ENCODE measurements at regions not wholly inside any gene's neighbourhood (a gene's known extent, or its start where the extent isn't known, plus 50 kb on each side); places are given as distances from the start of the nearest gene placed in this dataset.
"Not testable (repeated sequence)": the region's sequence is repeated elsewhere in the genome, so short reads cannot be mapped to it uniquely, and the experiment has no call there.

- DNase-seq (ENCODE audit: low read depth), result no peak
These were observed 214.8 kb downstream of the TBC1D2B start for GRCh38 chr15:77862651-77863104.

DNA sequence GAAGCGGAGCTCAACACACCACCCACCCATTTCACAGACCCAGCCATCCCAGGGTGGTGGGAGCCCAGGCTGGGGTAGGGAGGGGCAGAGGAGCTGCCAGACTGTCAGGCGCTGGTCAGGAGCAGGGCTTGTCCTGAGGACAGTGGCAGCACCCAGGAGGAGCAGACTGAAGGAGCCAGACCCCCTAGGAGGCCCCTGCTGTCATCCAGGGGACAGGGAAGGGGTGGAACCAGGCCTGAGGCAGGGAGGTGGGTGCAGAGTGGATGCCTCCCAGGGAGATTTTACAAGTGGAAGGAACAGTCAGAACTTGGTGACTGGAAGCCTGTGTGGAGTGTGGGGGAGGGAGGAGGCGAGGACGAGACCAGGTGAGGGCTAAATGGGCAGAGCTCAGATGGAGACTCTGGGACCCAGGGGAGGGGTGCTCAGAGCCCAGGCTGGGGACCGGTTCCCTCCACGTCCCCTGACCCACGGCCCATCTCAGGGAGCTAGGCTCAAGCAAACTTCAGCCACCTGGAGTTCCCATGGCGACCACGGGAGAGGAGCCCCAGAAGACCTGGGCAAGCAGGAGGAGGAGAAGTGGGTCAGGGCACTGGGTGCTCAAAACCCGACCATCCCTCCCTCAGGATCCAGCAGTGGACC lies 215.4 kb downstream of the TBC1D2B start:
- DNase-seq (ENCODE audit: low read depth), result not testable (repeated sequence)

GRCh38 chr15:77860071-77860691 lies 217.3 kb downstream of the TBC1D2B start:
- DNase-seq (ENCODE audit: low read depth), result no peak

DNA sequence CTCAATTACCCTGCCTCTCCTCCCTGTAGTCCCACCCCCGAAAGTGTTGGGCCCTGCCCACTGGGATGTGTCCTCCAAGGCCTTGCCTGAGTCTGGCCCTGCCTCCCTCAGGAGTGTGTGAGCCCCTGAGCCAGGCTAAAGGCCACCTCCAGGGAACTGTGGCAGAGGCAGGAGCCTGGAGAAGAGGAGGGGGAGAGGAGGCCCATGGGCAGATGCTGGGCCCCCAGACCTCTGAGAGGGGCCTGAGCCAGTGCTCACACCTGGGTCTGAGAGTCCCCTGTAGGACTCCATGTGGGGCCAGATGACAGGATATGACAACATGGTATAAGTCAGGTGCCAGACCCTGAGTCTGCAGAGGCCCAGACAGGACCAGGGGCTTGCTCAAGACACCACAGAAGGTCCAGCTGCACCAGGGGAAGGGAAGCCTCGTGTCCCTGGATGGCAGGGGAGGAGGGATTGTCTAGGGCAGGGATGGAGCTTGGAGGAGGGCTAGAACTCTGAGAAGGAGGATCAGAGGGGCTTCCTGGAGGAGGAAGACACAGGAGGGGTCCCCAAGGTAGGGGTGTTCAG lies 217.9 kb downstream of the TBC1D2B start:
- no peak for DNase-seq (ENCODE audit: low read depth)

DNA sequence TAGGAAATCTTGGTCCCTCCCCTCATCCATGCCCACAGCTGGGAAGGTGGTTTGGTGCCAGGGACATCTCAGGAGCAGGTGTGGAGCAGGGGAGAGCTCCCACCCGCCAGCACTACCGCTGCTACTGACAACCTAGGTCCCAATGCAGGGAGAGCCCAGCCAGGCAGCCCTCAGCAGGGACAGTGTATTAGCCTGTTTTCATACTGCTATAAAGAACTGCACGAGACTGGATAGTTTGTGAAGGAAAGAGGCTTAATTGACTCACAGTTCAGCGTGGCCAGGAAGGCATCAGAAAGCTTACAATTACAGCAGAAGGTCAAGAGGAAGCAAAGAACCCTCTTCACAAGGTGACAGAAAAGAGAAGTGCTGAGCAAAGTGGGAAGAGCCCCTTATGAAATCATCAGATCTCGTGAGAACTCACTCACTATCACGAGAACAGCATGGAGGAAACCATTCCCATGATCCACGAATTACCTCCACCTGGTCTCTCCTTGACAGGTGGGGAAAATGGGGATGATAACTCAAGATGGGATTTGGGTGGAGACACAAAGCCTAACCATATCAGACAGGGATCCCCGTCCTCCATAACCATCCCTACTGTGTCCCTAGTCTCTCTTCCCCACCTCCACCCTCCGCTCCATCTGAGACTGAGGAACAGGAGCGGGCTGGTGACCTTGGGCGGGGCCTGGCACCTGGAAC lies 218.6 kb downstream of the TBC1D2B start:
- no peak for DNase-seq (ENCODE audit: low read depth)

DNA sequence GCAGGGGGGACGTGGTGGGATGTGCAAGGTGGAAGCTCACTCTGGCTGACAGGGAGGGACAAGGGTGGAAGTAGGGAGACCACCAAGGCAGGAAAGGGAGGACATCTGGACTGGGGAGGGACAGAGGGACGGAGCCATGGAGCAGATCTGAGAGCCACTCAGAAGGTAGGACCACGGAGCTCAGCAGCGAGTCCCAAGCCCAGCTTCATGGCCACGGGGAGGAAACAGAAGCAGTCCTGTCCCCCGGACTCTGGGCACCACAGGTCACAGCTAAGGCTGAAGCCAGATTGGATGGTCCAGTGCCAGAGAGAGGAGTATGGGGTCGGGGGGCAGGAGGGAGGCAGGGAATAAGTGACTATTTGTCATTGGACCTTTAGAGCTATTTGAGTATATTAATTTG lies 220.1 kb downstream of the TBC1D2B start:
- DNase-seq (ENCODE audit: low read depth), result no peak

DNA sequence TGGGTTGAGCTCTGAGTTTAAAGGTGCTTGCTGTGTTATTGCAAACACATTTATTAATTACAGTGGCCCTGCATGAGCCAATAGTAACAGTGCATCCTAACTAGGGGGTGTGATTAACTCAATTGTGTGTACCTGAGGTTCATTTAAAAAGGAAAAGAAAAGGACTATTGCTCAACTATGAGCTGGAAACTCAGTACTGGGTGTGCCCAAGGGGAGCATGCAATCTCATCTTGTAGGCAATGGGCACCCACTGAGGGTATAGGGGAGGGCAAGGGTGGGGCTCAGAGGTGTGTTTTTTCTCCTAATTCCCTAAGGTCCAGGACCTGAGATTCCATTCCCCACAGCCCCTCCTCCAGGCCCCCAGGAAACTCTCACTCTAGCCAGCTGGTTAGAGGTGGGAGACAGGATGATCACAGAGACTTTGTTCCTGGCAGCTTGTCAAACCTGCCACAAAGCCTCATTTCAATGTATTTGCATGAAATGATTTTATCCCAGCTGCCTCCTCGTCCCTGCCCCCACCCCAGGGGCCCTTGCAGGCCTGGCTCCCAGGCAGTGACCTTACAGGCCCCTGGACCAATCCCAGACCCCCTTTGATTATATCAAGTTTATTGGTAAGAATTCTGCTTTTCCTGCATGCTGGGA lies 220.7 kb downstream of the TBC1D2B start:
- DNase-seq (ENCODE audit: low read depth), result no peak

GRCh38 chr15:77855871-77856270 lies 221.6 kb downstream of the TBC1D2B start:
- DNase-seq (ENCODE audit: low read depth), result no peak

- DNase-seq (ENCODE audit: low read depth), result no peak
These were observed 222.3 kb upstream of the LINGO1 start for GRCh38 chr15:77854980-77855379.

GRCh38 chr15:77853910-77854309 lies 221.2 kb upstream of the LINGO1 start:
- DNase-seq (ENCODE audit: low read depth), result no peak

- DNase-seq (ENCODE audit: low read depth), result no peak
These were observed 220.3 kb upstream of the LINGO1 start for GRCh38 chr15:77853008-77853328.

DNA sequence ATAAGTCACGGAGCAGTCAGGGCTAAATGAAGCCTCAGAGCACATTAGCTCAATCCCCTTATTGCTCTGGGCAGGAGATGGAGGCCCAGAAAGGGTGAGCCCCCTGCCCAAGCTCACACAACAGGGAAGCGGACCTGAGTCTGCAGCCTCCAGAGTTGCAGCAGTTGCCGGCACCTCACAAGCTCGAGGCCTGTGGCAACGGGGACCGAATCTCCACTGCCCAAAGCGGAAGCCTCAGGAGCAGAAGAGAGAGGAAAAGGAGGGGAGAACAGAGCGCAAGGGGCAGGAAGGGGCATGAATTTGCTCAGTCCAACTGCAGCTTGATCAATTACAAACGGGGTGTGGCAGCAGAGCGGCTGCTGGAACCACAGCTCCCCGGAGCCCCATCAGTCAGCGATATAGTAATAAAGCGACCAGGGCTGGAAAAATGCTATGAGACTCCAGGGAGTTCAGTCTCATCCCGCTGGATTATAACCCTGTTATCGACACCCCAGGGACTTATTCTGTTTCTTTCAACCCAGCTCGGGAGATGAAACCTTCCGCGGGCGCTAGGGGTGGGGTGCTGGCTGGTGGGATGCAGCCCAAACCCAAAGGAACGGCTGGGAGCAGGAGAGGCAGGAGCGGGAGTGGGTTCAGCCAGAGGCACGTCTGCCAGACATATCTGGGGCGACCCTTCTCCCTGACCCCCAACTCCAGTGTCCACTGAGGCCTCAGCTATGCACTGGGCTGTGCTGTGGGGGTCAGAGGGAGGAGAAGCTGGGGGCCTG lies 219.7 kb upstream of the LINGO1 start:
- no peak for DNase-seq (ENCODE audit: low read depth)

GRCh38 chr15:77851691-77852090 lies 219.0 kb upstream of the LINGO1 start:
- DNase-seq (ENCODE audit: low read depth), result no peak

GRCh38 chr15:77851086-77851485 lies 218.4 kb upstream of the LINGO1 start:
- DNase-seq (ENCODE audit: low read depth), result no peak

DNA sequence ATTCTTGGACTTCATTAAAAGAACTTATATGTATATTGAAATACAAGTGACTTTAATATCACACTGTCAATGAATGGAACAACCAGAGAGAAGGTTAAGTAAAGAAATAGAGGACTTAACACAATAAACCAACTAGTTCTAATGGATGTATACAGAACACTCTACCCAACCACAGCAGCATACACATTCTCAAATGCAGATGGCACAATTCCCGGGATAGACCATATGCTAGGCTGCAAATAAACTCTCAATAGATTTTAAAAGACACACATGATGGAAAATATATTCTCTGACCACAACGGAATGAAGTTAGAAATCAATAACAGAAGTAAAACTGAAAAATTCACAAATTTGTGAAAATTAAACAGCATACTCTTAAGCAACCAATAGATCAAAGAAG lies 214.3 kb upstream of the LINGO1 start:
- DNase-seq (ENCODE audit: low read depth), result no peak

- no peak for DNase-seq (ENCODE audit: low read depth)
These were observed 213.6 kb upstream of the LINGO1 start for GRCh38 chr15:77846360-77846759.

DNA sequence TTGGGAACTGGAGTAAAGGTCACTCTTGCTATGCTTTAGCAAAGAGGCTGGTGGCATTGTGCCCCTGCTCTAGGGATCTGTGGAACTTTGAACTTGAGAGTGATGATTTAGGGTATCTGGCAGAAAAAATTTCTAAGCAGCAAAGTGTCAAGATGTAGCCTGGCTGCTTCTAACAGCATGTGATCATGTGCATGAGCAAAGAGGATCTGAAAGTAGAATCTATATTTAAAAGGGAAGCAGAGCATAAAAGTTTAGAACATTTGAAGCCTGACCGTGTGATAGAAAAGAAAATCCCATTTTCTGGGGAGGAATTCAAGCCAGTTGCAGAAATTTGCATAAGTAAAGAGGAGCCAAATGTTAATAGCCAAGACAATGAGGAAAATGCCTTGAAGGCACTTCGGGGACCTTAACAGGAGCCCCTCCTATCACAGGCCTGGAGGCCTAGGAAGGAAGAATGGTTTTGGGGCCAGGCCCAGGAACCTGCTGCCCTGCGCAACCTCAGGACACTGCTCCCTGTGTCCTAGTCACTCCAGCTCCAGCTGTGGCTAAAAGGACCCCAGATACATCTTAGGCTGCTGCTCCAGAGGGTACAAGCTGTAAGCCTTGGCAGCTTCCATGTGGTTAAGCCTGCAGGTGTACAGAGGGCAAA lies 212.2 kb upstream of the LINGO1 start:
- DNase-seq (ENCODE audit: low read depth), result no peak

DNA sequence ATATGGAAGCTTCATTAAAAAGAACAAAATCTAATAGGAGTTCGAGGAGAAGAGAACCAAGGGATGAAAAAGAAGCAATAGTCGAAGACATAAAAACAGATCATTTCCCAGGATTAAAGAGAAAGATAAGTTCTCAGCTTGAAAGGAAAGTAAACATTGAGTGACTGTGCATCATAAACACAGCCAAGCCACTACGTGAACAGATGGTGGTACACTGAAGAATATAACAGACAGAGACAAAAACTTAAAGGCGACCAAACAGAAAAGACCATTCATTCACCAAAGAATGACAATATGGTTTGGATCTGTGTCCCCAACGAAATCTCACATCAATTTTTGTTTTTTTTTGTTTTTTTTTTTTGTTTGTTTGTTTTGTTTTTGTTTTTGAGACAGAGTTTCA lies 210.8 kb upstream of the LINGO1 start:
- no peak for DNase-seq (ENCODE audit: low read depth)

DNA sequence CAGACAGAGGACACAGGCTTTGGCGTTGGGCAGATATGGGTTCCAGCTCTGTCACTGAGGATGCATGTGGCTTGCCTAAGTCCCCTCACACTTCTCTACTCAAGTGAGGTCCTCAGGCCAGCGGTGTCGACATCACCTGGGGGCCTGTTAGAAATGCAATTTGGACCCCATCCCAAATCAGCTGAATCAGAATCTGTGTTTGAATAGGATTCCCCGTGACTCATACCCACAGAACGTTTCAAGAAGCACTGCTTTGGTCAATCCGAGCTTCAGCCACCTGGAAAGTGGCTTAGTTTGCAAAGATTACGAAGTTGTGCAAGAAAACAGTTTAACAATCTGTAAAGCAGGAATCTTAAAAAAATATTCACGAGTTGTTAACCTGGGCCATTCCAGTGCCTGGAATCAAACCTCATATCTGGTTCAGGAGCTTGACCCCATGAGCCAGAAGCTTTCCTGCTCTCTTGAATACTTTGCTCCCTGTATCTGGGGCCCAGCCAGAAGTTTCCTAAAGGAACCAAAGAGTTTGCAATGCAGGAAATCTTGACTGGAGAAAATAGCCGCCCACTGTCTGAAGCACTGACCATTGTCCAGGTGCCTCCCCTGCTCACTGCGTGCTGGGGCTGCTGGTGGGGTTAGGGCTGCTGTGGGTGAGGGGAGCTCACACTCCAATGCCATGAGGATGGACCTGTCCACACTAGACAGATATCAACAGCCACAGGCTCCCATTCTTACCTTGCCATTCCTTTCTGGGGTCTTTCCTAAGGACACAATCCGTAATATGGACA lies 208.5 kb upstream of the LINGO1 start:
- DNase-seq (ENCODE audit: low read depth), result no peak

Measured in stromal cell of bone marrow (primary cell).